ENCODE measurements at regions not wholly inside any gene's neighbourhood (a gene's known extent, or its start where the extent isn't known, plus 50 kb on each side); places are given as distances from the start of the nearest gene placed in this dataset.

GRCh38 chr12:38392554-38393144 lies 76.1 kb downstream of the ALG10B start:
- DNase-seq (ENCODE audit: extremely low read depth, insufficient read length): no peak
- H3K4me3 ChIP-seq (replicated peaks; ENCODE audit: low read depth, low read length): no peak overlapping the region

GRCh38 chr12:38399711-38400206 lies 83.2 kb downstream of the ALG10B start:
- Histone ChIP-seq H3K27me3 (replicated peaks; ENCODE audit: control insufficient read depth, insufficient read depth, low read length) (no peaks in the 10 kb centered on the region), H3K36me3 (ENCODE audit: control insufficient read depth, insufficient read depth, low read length) (no peaks in the 10 kb centered on the region), H3K4me3 (replicated peaks; ENCODE audit: low read depth, low read length) (no peak overlapping the region)
- DNase-seq (ENCODE audit: extremely low read depth, insufficient read length): no peak
- TF ChIP-seq CTCF (IDR thresholded peaks at IDR 0.05; ENCODE audit: insufficient read depth, low read length, poor library complexity, severe bottlenecking): no peak

More at GRCh38 chr12:38392554-38393144, 76.1 kb downstream of the ALG10B start:
- Histone ChIP-seq H3K27me3 (replicated peaks; ENCODE audit: control insufficient read depth, insufficient read depth, low read length) (no peaks in the 10 kb centered on the region), H3K36me3 (ENCODE audit: control insufficient read depth, insufficient read depth, low read length) (no peaks in the 10 kb centered on the region)
- no peak for TF ChIP-seq CTCF (IDR thresholded peaks at IDR 0.05; ENCODE audit: insufficient read depth, low read length, poor library complexity, severe bottlenecking)

GRCh38 chr12:38402811-38403210 lies 86.2 kb downstream of the ALG10B start:
- H3K27me3 ChIP-seq (replicated peaks; ENCODE audit: control insufficient read depth, insufficient read depth, low read length): no peaks in the 10 kb centered on the region
- no peak for DNase-seq (ENCODE audit: extremely low read depth, insufficient read length)
- H3K36me3 ChIP-seq (ENCODE audit: control insufficient read depth, insufficient read depth, low read length): no peaks in the 10 kb centered on the region
- TF ChIP-seq CTCF (IDR thresholded peaks at IDR 0.05; ENCODE audit: insufficient read depth, low read length, poor library complexity, severe bottlenecking): no peak
- H3K4me3 ChIP-seq (replicated peaks; ENCODE audit: low read depth, low read length): no peak overlapping the region

GRCh38 chr12:38409511-38409910 lies 92.9 kb downstream of the ALG10B start:
- DNase-seq (ENCODE audit: extremely low read depth, insufficient read length): no peak
- no peak for TF ChIP-seq CTCF (IDR thresholded peaks at IDR 0.05; ENCODE audit: insufficient read depth, low read length, poor library complexity, severe bottlenecking)
- H3K36me3 ChIP-seq (ENCODE audit: control insufficient read depth, insufficient read depth, low read length): no peaks in the 10 kb centered on the region
- H3K27me3 ChIP-seq (replicated peaks; ENCODE audit: control insufficient read depth, insufficient read depth, low read length): no peaks in the 10 kb centered on the region
- no peak overlapping the region for H3K4me3 ChIP-seq (replicated peaks; ENCODE audit: low read depth, low read length)

- Histone ChIP-seq H3K36me3 (ENCODE audit: control insufficient read depth, insufficient read depth, low read length) (no peaks in the 10 kb centered on the region), H3K27me3 (replicated peaks; ENCODE audit: control insufficient read depth, insufficient read depth, low read length) (no peaks in the 10 kb centered on the region), H3K4me3 (replicated peaks; ENCODE audit: low read depth, low read length) (no peak overlapping the region)
- TF ChIP-seq CTCF (IDR thresholded peaks at IDR 0.05; ENCODE audit: insufficient read depth, low read length, poor library complexity, severe bottlenecking): no peak
- no peak for DNase-seq (ENCODE audit: extremely low read depth, insufficient read length)
These were observed 94.9 kb downstream of the ALG10B start for GRCh38 chr12:38411426-38411825.

- Histone ChIP-seq H3K4me3 (replicated peaks; ENCODE audit: low read depth, low read length) (no peak overlapping the region), H3K36me3 (ENCODE audit: control insufficient read depth, insufficient read depth, low read length) (no peaks in the 10 kb centered on the region), H3K27me3 (replicated peaks; ENCODE audit: control insufficient read depth, insufficient read depth, low read length) (no peaks in the 10 kb centered on the region)
- DNase-seq (ENCODE audit: extremely low read depth, insufficient read length): no peak
- TF ChIP-seq CTCF (IDR thresholded peaks at IDR 0.05; ENCODE audit: insufficient read depth, low read length, poor library complexity, severe bottlenecking): no peak
These were observed 95.4 kb downstream of the ALG10B start for GRCh38 chr12:38411946-38412345.
